Body of pancreas (tissue), 4 donors: ENCODE measurements at regions not wholly inside any gene's neighbourhood (a gene's known extent, or its start where the extent isn't known, plus 50 kb on each side); places are given as distances from the start of the nearest gene placed in this dataset.

Experiments
- CTCF ChIP-seq, 7 experiments: fragments of 450-650 bp in 4 of 7; fragments of 200-600 bp in 3 of 7; sonication (generic) in 3 of 7; IDR thresholded peaks; one replicate each; pipeline ENCODE4 v1.5.1; 2016 to 2019; ENCODE audit warnings: antibody characterized with exemption in 7 of 7
- POLR2A ChIP-seq, 3 donors: fragments of 450-650 bp; IDR thresholded peaks; one replicate each; pipeline ENCODE4 v1.6.1; 2016; ENCODE audit warnings: antibody characterized with exemption in 3 of 3, mild to moderate bottlenecking in 2 of 3

GRCh38 chr3:194769020-194769643 lies 83.4 kb downstream of the FAM43A start:
- TF ChIP-seq POLR2A (IDR thresholded peaks at IDR 0.05) = peak in 2 of 3 donors; percentile 35 to 42
- peak in 2 of 7 experiments; percentile 19 to 21 for TF ChIP-seq CTCF (IDR thresholded peaks at IDR 0.05)
